Esophagus squamous epithelium (tissue), 5 donors: ENCODE measurements at regions not wholly inside any gene's neighbourhood (a gene's known extent, or its start where the extent isn't known, plus 50 kb on each side); places are given as distances from the start of the nearest gene placed in this dataset.
A peak's percentile ranks its signal among the peaks of the same experiment; 100 is the strongest.

Source experiments
- DNase-seq: peaks from one replicate; lab custom pipeline; 2025; lab: John Stamatoyannopoulos, UW
- H3K27ac ChIP-seq, 4 donors: fragments of 200-600 bp; sonication (generic); one replicate each; pipeline ENCODE4 v1.5.1; 2016 to 2019; ENCODE audit warnings: mild to moderate bottlenecking in 1 of 4
- H3K27me3 ChIP-seq, 4 donors: fragments of 200-600 bp; sonication (generic); 1 replicate in 3 of 4; 2 replicates in 1 of 4; pipeline versions ENCODE4 v1.5.1 to v1.6.0; 2017 to 2021; ENCODE audit warnings: antibody characterized with exemption in 1 of 4
- H3K36me3 ChIP-seq, 3 donors: fragments of 200-600 bp; sonication (generic); one replicate each; pipeline ENCODE4 v1.5.1; 2016 to 2019
- H3K4me1 ChIP-seq, 3 donors: fragments of 200-600 bp; sonication (generic); one replicate each; pipeline ENCODE4 v1.5.1; 2017 to 2019
- H3K4me3 ChIP-seq, 4 donors: fragments of 200-600 bp; sonication (generic); 1 replicate in 3 of 4; 2 replicates in 1 of 4; pipeline ENCODE4 v1.5.1; 2016 to 2019; ENCODE audit warnings: mild to moderate bottlenecking in 2 of 4, moderate library complexity in 1 of 4
- H3K9me3 ChIP-seq, 3 donors: fragments of 200-600 bp; sonication (generic); one replicate each; pipeline ENCODE4 v1.5.1; 2016 to 2019
- POLR2A ChIP-seq, 4 donors: fragments of 450-650 bp; IDR thresholded peaks; one replicate each; pipeline ENCODE4 v1.6.1; 2017; ENCODE audit warnings: antibody characterized with exemption in 4 of 4, mild to moderate bottlenecking in 4 of 4, moderate library complexity in 3 of 4
- WGBS, 2 donors: methylation state at CpG; one replicate each; pipeline ENCODE4 v1.1.5; 2018; 5-methylcytosine and 5-hydroxymethylcytosine counted together
- intact Hi-C: fragments of 100-400 bp; cut with DNase I; formaldehyde crosslinking; loops from one replicate; pipeline ENCODE4 v1.15.0; 2022
- TF ChIP-seq, protein P1 (sequence below), 6 experiments: fragments of 450-650 bp in 4 of 6; fragments of 200-600 bp in 2 of 6; sonication (generic) in 2 of 6; IDR thresholded peaks; one replicate each; pipeline ENCODE4 v1.5.1; 2016 to 2019; ENCODE audit warnings: antibody characterized with exemption in 6 of 6, mild to moderate bottlenecking in 4 of 6, moderate library complexity in 4 of 6
- donor health status: DM: yes; HTN: yes; CAD: no.

DNA sequence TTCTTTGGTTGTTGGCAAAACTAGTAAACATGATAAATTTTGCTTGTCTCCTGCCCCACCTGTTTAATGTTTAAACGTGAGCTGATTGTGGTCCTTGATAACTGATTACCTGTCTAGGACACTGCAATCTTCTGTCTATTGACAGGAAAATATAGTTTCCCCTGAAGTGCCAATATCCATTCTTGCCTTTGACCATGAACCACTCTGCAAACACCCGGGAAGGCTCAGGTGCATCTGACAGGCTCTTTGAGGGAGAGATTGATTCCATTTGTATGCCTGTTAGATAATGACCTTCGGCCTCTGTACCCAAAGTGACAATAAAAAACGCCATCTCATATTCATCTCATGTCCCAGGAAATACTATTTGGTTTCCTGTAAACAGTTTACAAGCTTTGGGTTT, 453.0 kb downstream of the CENPC start:
- no peaks in the 10 kb centered on the region for H3K27me3 ChIP-seq
- no peak overlapping the region for H3K4me3 ChIP-seq
- no peak for DNase-seq
- TF ChIP-seq, protein P1, sequence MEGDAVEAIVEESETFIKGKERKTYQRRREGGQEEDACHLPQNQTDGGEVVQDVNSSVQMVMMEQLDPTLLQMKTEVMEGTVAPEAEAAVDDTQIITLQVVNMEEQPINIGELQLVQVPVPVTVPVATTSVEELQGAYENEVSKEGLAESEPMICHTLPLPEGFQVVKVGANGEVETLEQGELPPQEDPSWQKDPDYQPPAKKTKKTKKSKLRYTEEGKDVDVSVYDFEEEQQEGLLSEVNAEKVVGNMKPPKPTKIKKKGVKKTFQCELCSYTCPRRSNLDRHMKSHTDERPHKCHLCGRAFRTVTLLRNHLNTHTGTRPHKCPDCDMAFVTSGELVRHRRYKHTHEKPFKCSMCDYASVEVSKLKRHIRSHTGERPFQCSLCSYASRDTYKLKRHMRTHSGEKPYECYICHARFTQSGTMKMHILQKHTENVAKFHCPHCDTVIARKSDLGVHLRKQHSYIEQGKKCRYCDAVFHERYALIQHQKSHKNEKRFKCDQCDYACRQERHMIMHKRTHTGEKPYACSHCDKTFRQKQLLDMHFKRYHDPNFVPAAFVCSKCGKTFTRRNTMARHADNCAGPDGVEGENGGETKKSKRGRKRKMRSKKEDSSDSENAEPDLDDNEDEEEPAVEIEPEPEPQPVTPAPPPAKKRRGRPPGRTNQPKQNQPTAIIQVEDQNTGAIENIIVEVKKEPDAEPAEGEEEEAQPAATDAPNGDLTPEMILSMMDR (IDR thresholded peaks at IDR 0.05), result no peak
- no peak for TF ChIP-seq POLR2A (IDR thresholded peaks at IDR 0.05)
- H3K9me3 ChIP-seq, result no peaks in the 10 kb centered on the region
- 25 to 26% methylated on average over 4 of the region's 4 CpGs for WGBS, 2 donors
- intact Hi-C loops, result no loop called here
- H3K4me1 ChIP-seq, result no peaks in the 10 kb centered on the region
- no peaks in the 10 kb centered on the region for H3K36me3 ChIP-seq
- H3K27ac ChIP-seq, result no peak overlapping the region

DNA sequence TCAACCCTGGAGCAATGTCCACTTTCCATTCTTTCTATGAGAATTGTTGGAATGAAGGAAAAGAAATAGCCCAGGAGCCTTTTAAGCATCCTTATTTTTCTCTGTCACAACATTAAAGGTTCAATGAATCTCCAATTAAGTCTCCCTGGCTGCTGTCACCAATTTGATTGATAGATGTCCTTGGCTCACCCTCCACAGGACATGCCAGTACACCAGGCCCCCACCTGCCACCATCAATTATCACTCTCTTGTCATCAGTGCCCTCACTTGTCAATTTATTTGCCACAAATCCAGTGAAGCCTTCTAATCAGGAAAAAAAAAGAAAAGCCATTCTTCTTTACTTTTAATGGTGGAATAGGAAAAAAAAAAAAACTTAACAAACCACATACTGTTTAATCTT, 453.6 kb downstream of the CENPC start:
- no peaks in the 10 kb centered on the region for H3K36me3 ChIP-seq
- no peaks in the 10 kb centered on the region for H3K27me3 ChIP-seq
- TF ChIP-seq, protein P1 (IDR thresholded peaks at IDR 0.05), result no peak
- TF ChIP-seq POLR2A (IDR thresholded peaks at IDR 0.05), result no peak
- no peaks in the 10 kb centered on the region for H3K4me1 ChIP-seq
- no peak overlapping the region for H3K4me3 ChIP-seq
- no peak for DNase-seq
- no peak overlapping the region for H3K27ac ChIP-seq
- intact Hi-C loops, result no loop called here
- no peaks in the 10 kb centered on the region for H3K9me3 ChIP-seq

DNA sequence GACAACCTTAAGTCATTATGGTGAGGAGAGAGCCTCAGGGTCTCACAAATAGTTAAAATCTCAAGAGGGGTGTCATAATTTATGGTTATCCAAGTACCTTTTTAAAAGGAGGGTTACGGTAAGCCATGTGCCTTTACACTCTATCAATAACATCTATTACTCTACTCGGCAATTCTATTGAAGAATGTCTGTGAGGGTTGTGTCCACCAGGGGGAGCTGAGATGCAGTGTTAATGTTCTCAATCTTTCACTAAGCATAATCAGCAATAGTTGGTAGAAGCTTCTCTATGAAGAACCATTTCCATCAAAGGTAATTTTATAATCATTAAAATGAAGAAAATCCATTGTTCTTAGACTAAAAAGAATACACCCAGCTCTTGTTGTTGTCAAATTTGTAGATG, 457.4 kb downstream of the CENPC start:
- H3K36me3 ChIP-seq, result no peaks in the 10 kb centered on the region
- no peaks in the 10 kb centered on the region for H3K9me3 ChIP-seq
- H3K27ac ChIP-seq, result no peak overlapping the region
- intact Hi-C loops, result no loop called here
- TF ChIP-seq POLR2A (IDR thresholded peaks at IDR 0.05), result no peak
- TF ChIP-seq, protein P1 (IDR thresholded peaks at IDR 0.05), result peak in 5 of 6 experiments; percentile 28 to 54 (median 35)
- no peaks in the 10 kb centered on the region for H3K4me1 ChIP-seq
- DNase-seq, result no peak
- H3K27me3 ChIP-seq, result no peaks in the 10 kb centered on the region
- WGBS, 2 donors, result 57 to 66% methylated on average over 2 of the region's 2 CpGs
- H3K4me3 ChIP-seq, result no peak overlapping the region

DNA sequence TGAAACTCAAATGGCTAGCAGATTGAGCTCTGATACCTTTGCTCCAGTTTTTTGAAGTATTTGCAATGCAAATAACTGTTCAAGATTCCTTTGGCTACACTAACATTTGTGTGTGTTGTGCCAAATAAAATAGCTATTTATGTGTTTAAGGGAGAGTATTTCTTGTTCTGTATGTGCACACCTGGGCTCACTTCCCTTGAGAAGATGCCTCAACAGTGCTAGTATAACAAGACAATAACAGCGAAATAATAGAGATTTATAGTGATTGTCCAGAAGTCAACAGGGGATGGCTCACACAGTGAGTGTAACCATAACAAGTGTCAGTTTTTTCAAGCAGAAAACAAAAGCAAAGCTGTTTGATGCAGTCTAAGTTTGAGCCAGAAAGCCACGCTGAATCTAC, 460.5 kb downstream of the CENPC start:
- Histone ChIP-seq H3K27me3 (no peaks in the 10 kb centered on the region), H3K36me3 (no peaks in the 10 kb centered on the region), H3K9me3 (no peaks in the 10 kb centered on the region), H3K4me1 (no peaks in the 10 kb centered on the region), H3K27ac (no peak overlapping the region), H3K4me3 (no peak overlapping the region)
- TF ChIP-seq, protein P1 (IDR thresholded peaks at IDR 0.05), result no peak
- no peak for TF ChIP-seq POLR2A (IDR thresholded peaks at IDR 0.05)
- DNase-seq, result no peak
- intact Hi-C loops, result no loop called here
- WGBS, 2 donors, result 60 to 68% methylated on average over 2 of the region's 2 CpGs

DNA sequence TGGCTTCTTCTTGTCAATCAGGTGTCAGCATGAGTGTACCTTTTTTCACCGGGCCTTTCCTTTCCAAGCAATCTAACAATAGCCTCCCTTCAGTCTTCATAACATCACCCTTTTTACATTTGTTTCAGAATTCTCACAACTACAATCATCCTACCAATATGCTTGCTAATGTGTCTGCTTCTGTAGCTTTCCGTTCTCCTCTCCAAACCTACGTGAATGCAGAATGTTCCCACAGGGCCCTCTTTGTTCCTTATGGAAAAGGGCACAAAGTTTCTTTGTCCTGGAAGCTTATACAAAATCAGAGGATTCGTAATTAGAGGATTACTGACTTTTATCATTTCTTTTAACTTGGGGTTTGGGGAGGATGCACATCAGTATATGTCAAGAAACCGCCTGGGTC, 461.8 kb downstream of the CENPC start:
- Histone ChIP-seq H3K9me3 (no peaks in the 10 kb centered on the region), H3K27me3 (no peaks in the 10 kb centered on the region), H3K4me3 (no peak overlapping the region), H3K36me3 (no peaks in the 10 kb centered on the region), H3K27ac (no peak overlapping the region), H3K4me1 (no peaks in the 10 kb centered on the region)
- intact Hi-C loops, result no loop called here
- whole genome bisulfite sequencing, 2 donors, result 64 to 66% methylated on average over 5 of the region's 5 CpGs
- DNase-seq, result no peak
- no peak for TF ChIP-seq POLR2A (IDR thresholded peaks at IDR 0.05)
- TF ChIP-seq, protein P1 (IDR thresholded peaks at IDR 0.05), result no peak
